ENCODE measurements at regions not wholly inside any gene's neighbourhood (a gene's known extent, or its start where the extent isn't known, plus 50 kb on each side); places are given as distances from the start of the nearest gene placed in this dataset.

DNA sequence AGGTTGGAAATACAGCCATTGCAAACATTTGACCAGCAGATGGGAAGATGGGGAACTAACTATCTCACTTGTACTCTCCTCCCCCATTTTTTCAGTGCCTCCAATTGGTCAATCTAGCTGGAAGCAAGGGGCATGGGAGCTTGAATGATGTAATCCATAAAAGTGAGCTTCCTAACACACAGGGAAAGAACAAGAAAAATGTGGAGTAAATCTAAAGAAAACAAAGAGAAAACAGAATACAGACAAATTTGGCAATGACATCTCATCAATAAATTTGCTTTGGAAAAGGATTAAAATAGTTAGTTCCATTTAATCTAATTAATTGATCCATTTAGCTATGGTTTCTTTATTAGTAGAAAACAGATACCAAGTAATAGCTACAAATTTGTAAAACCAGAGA is 592.6 kb upstream of the SOX9 start:
- intact Hi-C loops (cut with DNase I) = no loop called here
- Histone ChIP-seq H3K4me3 (no peak overlapping the region), H3K4me1 (ENCODE audit: insufficient read depth) (no peaks in the 10 kb centered on the region), H3K9me3 (no peaks in the 10 kb centered on the region), H3K36me3 (no peaks in the 10 kb centered on the region), H3K27ac (no peak overlapping the region), H3K27me3 (no peaks in the 10 kb centered on the region)
- TF ChIP-seq CTCF (IDR thresholded peaks at IDR 0.05) (no peak), POLR2A (IDR thresholded peaks at IDR 0.05) (no peak), EP300 (IDR thresholded peaks at IDR 0.05) (no peak)
- no peak for DNase-seq

GRCh38 chr17:71530248-71530647 is 590.6 kb upstream of the SOX9 start:
- WGBS, 3 donors = 62 to 70% (median 68%) methylated on average over 2 of the region's 2 CpGs
- Histone ChIP-seq H3K4me3 (no peak overlapping the region), H3K4me1 (ENCODE audit: insufficient read depth) (no peaks in the 10 kb centered on the region), H3K9me3 (no peaks in the 10 kb centered on the region), H3K27ac (no peak overlapping the region), H3K27me3 (no peaks in the 10 kb centered on the region), H3K36me3 (no peaks in the 10 kb centered on the region)
- DNase-seq = no peak
- TF ChIP-seq EP300 (IDR thresholded peaks at IDR 0.05) = no peak
- TF ChIP-seq POLR2A (IDR thresholded peaks at IDR 0.05) = no peak
- no peak for TF ChIP-seq CTCF (IDR thresholded peaks at IDR 0.05)
- intact Hi-C loops (cut with DNase I) = no loop called here

DNA sequence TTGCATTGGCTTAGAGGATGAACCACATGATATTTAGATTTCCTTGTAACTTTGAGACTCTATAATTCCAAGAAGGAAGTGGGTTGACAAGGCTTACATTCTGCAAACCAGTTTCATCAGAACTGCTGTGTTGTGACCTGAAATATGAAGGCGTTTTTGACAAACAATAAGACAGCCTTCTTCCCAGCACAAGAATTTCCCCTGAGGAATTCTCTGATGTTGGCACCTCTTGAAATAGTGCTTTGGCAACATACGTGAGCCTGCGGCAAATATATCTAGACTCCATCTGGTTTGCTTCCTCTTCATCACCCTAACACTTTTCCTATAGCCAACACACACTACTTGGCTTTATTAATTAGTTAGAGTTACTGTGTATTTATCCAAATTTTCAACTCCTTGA is 585.5 kb upstream of the SOX9 start:
- Histone ChIP-seq H3K4me3 (no peak overlapping the region), H3K27ac (no peak overlapping the region), H3K4me1 (ENCODE audit: insufficient read depth) (no peaks in the 10 kb centered on the region), H3K27me3 (no peaks in the 10 kb centered on the region), H3K36me3 (no peaks in the 10 kb centered on the region), H3K9me3 (no peaks in the 10 kb centered on the region)
- no peak for DNase-seq
- TF ChIP-seq CTCF (IDR thresholded peaks at IDR 0.05) (no peak), EP300 (IDR thresholded peaks at IDR 0.05) (no peak), POLR2A (IDR thresholded peaks at IDR 0.05) (no peak)
- 77 to 84% (median 80%) methylated on average over 3 of the region's 3 CpGs for WGBS, 3 donors
- intact Hi-C loops (cut with DNase I) = no loop called here

- H3K36me3 ChIP-seq = no peaks in the 10 kb centered on the region
- H3K4me1 ChIP-seq (ENCODE audit: insufficient read depth) = no peaks in the 10 kb centered on the region
- 48% methylated on average over 2 of the region's 2 CpGs for WGBS, 3 donors
- intact Hi-C loops (cut with DNase I) = no loop called here
- DNase-seq = no peak
- H3K27ac ChIP-seq = no peak overlapping the region
- H3K9me3 ChIP-seq = no peaks in the 10 kb centered on the region
- no peak for TF ChIP-seq CTCF (IDR thresholded peaks at IDR 0.05)
- no peak overlapping the region for H3K4me3 ChIP-seq
- no peaks in the 10 kb centered on the region for H3K27me3 ChIP-seq
Observed at GRCh38 chr17:71546419-71546818, 574.4 kb upstream of the SOX9 start.

- intact Hi-C loops (cut with DNase I) = no loop called here
- Histone ChIP-seq H3K4me3 (no peak overlapping the region), H3K4me1 (ENCODE audit: insufficient read depth) (no peaks in the 10 kb centered on the region), H3K27ac (no peak overlapping the region), H3K9me3 (no peaks in the 10 kb centered on the region), H3K27me3 (no peaks in the 10 kb centered on the region), H3K36me3 (no peaks in the 10 kb centered on the region)
- DNase-seq = no peak
- TF ChIP-seq EP300 (IDR thresholded peaks at IDR 0.05) (no peak), CTCF (IDR thresholded peaks at IDR 0.05) (no peak), POLR2A (IDR thresholded peaks at IDR 0.05) (no peak)
Observed at GRCh38 chr17:71547904-71548303, 572.9 kb upstream of the SOX9 start.

Data from ovary (tissue), 7 donors.